Dedifferentiated amniotic fluid mesenchymal stem cell (primary cell): ENCODE measurements at regions not wholly inside any gene's neighbourhood (a gene's known extent, or its start where the extent isn't known, plus 50 kb on each side); places are given as distances from the start of the nearest gene placed in this dataset.

Experiments
- DNase-seq: peaks from one replicate; pipeline ENCODE4 v3.0.0-alpha.2; 2016; ENCODE audit errors: extremely low spot score

- no peak for DNase-seq
These were observed 156.9 kb upstream of the TIAM1 start for GRCh38 chr21:31500982-31501381.

- no peak for DNase-seq
These were observed 156.0 kb upstream of the TIAM1 start for GRCh38 chr21:31500071-31500470.

GRCh38 chr21:31498985-31499384 lies 154.9 kb upstream of the TIAM1 start:
- no peak for DNase-seq

- DNase-seq: no peak
These were observed 153.9 kb upstream of the TIAM1 start for GRCh38 chr21:31497914-31498313.

- DNase-seq: no peak
These were observed 149.4 kb upstream of the TIAM1 start for GRCh38 chr21:31493350-31493880.

- DNase-seq: no peak
These were observed 147.6 kb upstream of the TIAM1 start for GRCh38 chr21:31491617-31492016.

GRCh38 chr21:31490443-31490842 lies 146.4 kb upstream of the TIAM1 start:
- no peak for DNase-seq

- no peak for DNase-seq
These were observed 145.7 kb upstream of the TIAM1 start for GRCh38 chr21:31489726-31490125.

- no peak for DNase-seq
These were observed 145.0 kb upstream of the TIAM1 start for GRCh38 chr21:31489014-31489413.

GRCh38 chr21:31484219-31484618 lies 140.2 kb upstream of the TIAM1 start:
- no peak for DNase-seq

GRCh38 chr21:31483146-31483545 lies 139.1 kb upstream of the TIAM1 start:
- no peak for DNase-seq

GRCh38 chr21:31482460-31482859 lies 138.4 kb upstream of the TIAM1 start:
- DNase-seq: no peak

GRCh38 chr21:31480228-31480627 lies 136.2 kb upstream of the TIAM1 start:
- DNase-seq: no peak

- no peak for DNase-seq
These were observed 135.7 kb upstream of the TIAM1 start for GRCh38 chr21:31479714-31480113.

- no peak for DNase-seq
These were observed 135.2 kb upstream of the TIAM1 start for GRCh38 chr21:31479222-31479621.

- DNase-seq: no peak
These were observed 132.4 kb upstream of the TIAM1 start for GRCh38 chr21:31476263-31477022.

GRCh38 chr21:31475223-31475622 lies 131.2 kb upstream of the TIAM1 start:
- DNase-seq: no peak

GRCh38 chr21:31473685-31474345 lies 129.8 kb upstream of the TIAM1 start:
- no peak for DNase-seq

GRCh38 chr21:31471865-31472264 lies 127.8 kb upstream of the TIAM1 start:
- no peak for DNase-seq

- no peak for DNase-seq
These were observed 127.0 kb upstream of the TIAM1 start for GRCh38 chr21:31470896-31471694.

- DNase-seq: no peak
These were observed 116.9 kb upstream of the TIAM1 start for GRCh38 chr21:31460980-31461379.

GRCh38 chr21:31459457-31459856 lies 115.4 kb upstream of the TIAM1 start:
- no peak for DNase-seq
